ENCODE measurements at regions not wholly inside any gene's neighbourhood (a gene's known extent, or its start where the extent isn't known, plus 50 kb on each side); places are given as distances from the start of the nearest gene placed in this dataset.
"Not testable (repeated sequence)": the region's sequence is repeated elsewhere in the genome, so short reads cannot be mapped to it uniquely, and the experiment has no call there.

DNA sequence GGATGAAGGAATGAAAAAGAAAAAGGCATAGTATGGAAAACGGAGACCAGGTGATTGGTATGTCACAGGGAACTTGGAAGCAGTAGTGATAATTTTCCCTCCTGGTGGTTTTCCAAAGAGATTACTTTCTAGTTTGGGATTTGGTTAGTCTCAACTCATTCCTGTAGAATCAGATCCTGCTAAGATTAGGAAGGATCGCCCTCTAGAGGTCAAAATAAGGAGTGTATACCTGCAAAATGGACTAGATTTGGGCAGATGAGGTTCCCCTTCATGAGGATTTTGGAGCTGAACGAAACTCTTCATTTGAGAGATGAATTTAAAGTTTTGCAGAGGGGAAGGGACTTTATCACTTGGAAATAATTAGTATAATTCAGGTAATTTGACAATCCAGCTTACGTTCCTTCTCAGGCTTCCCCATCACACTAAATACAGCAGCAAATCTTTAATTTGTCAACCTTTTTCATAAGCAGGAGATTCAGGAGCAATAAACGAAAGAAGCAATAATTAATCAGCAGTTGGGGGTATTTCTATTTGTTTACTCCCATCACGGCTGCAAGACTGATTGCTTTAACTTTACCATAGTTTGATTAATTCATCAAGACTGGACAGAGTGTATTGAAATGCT lies 65.2 kb downstream of the CCDC195 start:
- H3K27ac ChIP-seq, result no peak overlapping the region
- H3K4me2 ChIP-seq, result no peak overlapping the region
- no peaks in the 10 kb centered on the region for H4K20me1 ChIP-seq (ENCODE audit: insufficient read depth)
- H3K27me3 ChIP-seq (ENCODE audit: insufficient read depth, low read depth), result no peaks in the 10 kb centered on the region
- no peak overlapping the region for H3K9ac ChIP-seq
- TF ChIP-seq, protein P1, sequence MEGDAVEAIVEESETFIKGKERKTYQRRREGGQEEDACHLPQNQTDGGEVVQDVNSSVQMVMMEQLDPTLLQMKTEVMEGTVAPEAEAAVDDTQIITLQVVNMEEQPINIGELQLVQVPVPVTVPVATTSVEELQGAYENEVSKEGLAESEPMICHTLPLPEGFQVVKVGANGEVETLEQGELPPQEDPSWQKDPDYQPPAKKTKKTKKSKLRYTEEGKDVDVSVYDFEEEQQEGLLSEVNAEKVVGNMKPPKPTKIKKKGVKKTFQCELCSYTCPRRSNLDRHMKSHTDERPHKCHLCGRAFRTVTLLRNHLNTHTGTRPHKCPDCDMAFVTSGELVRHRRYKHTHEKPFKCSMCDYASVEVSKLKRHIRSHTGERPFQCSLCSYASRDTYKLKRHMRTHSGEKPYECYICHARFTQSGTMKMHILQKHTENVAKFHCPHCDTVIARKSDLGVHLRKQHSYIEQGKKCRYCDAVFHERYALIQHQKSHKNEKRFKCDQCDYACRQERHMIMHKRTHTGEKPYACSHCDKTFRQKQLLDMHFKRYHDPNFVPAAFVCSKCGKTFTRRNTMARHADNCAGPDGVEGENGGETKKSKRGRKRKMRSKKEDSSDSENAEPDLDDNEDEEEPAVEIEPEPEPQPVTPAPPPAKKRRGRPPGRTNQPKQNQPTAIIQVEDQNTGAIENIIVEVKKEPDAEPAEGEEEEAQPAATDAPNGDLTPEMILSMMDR (conservative IDR thresholded peaks at IDR 0.05; ENCODE audit: low read depth, low read length), result peak; percentile 85
- H3K4me1 ChIP-seq (ENCODE audit: low read depth, poor library complexity, severe bottlenecking), result no peaks in the 10 kb centered on the region
- no peak overlapping the region for H2AFZ ChIP-seq (ENCODE audit: low read depth)
- no peaks in the 10 kb centered on the region for H3K36me3 ChIP-seq (ENCODE audit: insufficient read depth)
- H3K79me2 ChIP-seq (ENCODE audit: insufficient read depth, low read depth), result no peaks in the 10 kb centered on the region
- no peak overlapping the region for H3K4me3 ChIP-seq (IDR thresholded peaks at IDR 0.05; ENCODE audit: insufficient read depth, low read depth, low read length)

DNA sequence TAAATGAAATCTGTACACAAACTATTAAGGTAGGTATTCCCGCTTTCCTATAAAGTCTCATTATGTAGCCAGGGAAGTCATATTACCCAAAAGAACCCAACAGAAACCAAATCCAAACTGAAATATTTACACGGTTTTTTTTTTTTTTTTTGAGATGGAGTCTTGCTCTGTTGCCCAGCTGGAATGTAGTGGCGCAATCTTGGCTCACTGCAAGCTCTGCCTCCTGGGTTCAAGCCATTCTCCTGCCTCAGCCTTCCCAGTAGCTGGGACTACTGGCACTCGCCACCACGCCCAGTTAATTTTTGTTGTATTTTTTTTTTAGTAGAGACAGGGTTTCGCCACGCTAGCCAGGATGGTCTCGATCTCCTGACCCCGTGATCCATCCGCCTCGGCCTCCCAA lies 62.5 kb upstream of the CUL3 start:
- H3K36me3 ChIP-seq (ENCODE audit: insufficient read depth); H4K20me1 ChIP-seq (ENCODE audit: insufficient read depth); H3K4me3 ChIP-seq (IDR thresholded peaks at IDR 0.05; ENCODE audit: insufficient read depth, low read depth, low read length); H3K4me2 ChIP-seq; H3K9ac ChIP-seq; H2AFZ ChIP-seq (ENCODE audit: low read depth); H3K4me1 ChIP-seq (ENCODE audit: low read depth, poor library complexity, severe bottlenecking); H3K27ac ChIP-seq; H3K27me3 ChIP-seq (ENCODE audit: insufficient read depth, low read depth); H3K79me2 ChIP-seq (ENCODE audit: insufficient read depth, low read depth): not testable (repeated sequence)

DNA sequence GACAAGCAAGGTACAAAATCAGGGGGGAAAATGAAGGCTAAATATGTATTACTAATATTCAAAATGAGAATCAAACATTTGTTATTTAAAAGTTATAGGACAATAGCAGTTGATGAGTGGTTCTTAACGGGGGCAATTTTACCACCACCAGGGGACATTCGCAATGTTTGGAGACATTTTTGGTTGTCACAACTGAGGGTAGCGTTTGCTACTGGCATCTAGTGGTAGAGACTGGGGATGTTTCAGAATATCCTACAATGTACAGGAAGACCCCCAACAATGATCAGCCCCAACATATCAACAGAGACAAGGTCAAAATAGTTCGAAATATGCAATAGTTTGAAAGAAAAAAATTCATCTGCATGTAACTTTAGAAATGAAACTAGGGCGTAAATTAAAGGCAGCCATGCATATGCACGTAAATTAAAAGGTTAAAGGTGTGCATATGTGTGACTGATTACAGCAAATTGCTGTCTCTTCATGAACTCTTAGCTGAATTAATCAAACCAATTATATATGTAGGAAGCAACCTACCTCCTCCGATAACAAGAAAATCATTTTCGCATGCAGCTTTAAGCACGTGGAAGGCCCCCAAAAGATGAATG lies 61.2 kb upstream of the CUL3 start:
- Histone ChIP-seq H3K79me2 (ENCODE audit: insufficient read depth, low read depth) (no peaks in the 10 kb centered on the region), H3K4me1 (ENCODE audit: low read depth, poor library complexity, severe bottlenecking) (no peaks in the 10 kb centered on the region), H3K36me3 (ENCODE audit: insufficient read depth) (no peaks in the 10 kb centered on the region), H3K9ac (no peak overlapping the region), H4K20me1 (ENCODE audit: insufficient read depth) (no peaks in the 10 kb centered on the region), H3K4me2 (no peak overlapping the region), H2AFZ (ENCODE audit: low read depth) (no peak overlapping the region), H3K27ac (no peak overlapping the region), H3K4me3 (IDR thresholded peaks at IDR 0.05; ENCODE audit: insufficient read depth, low read depth, low read length) (no peak overlapping the region), H3K27me3 (ENCODE audit: insufficient read depth, low read depth) (no peaks in the 10 kb centered on the region)
- TF ChIP-seq, protein P1 (conservative IDR thresholded peaks at IDR 0.05; ENCODE audit: low read depth, low read length), result no peak; the same call in 1 of the 2 replicates

DNA sequence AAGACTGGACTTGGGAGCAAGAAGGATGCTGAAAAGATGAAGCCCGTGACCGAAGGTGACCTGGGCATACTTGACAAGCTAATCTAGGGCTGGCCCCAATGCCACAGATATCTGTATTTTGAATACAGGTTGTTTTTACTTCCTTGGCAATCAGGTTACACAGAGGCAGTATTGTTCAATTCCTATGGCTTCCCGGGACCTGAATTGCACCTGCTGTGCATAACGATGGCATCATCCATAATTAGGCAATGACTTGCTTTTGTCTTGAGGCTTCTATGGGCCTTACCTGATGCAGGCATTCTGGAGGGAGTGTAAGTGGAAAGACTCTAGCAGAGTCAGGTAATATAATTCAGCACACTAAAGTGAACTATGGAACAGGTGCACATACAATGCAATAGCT lies 60.6 kb upstream of the CUL3 start:
- no peaks in the 10 kb centered on the region for H3K4me1 ChIP-seq (ENCODE audit: low read depth, poor library complexity, severe bottlenecking)
- no peak overlapping the region for H3K9ac ChIP-seq
- no peak overlapping the region for H3K4me3 ChIP-seq (IDR thresholded peaks at IDR 0.05; ENCODE audit: insufficient read depth, low read depth, low read length)
- H3K4me2 ChIP-seq, result no peak overlapping the region
- H4K20me1 ChIP-seq (ENCODE audit: insufficient read depth), result no peaks in the 10 kb centered on the region
- H3K27ac ChIP-seq, result no peak overlapping the region
- no peaks in the 10 kb centered on the region for H3K79me2 ChIP-seq (ENCODE audit: insufficient read depth, low read depth)
- TF ChIP-seq, protein P1 (conservative IDR thresholded peaks at IDR 0.05; ENCODE audit: low read depth, low read length), result no peak
- H2AFZ ChIP-seq (ENCODE audit: low read depth), result no peak overlapping the region
- no peaks in the 10 kb centered on the region for H3K27me3 ChIP-seq (ENCODE audit: insufficient read depth, low read depth)
- no peaks in the 10 kb centered on the region for H3K36me3 ChIP-seq (ENCODE audit: insufficient read depth)

DNA sequence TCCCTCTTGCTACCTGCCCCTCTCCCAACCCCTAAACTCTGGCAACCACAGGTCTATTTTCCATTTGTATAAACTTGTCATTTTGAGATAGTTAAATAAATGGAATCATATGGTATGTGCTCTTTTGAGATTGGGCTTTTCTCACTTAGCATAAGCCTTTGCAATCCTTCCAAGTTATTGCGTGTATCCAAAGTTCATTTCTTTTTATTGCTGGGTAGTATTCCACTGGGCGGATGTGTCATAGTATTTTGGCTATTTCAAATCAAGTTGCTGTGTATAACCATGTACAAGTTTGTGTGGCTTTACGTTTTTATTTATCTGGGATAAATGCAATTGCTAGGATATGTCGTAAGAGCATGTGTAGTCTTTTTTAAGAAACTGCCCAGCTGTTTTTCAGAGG lies 55.5 kb upstream of the CUL3 start:
- no peak overlapping the region for H3K27ac ChIP-seq
- H3K4me2 ChIP-seq, result no peak overlapping the region
- H3K4me1 ChIP-seq (ENCODE audit: low read depth, poor library complexity, severe bottlenecking), result no peaks in the 10 kb centered on the region
- H3K4me3 ChIP-seq (IDR thresholded peaks at IDR 0.05; ENCODE audit: insufficient read depth, low read depth, low read length), result no peak overlapping the region
- H2AFZ ChIP-seq (ENCODE audit: low read depth), result no peak overlapping the region
- H3K36me3 ChIP-seq (ENCODE audit: insufficient read depth), result no peaks in the 10 kb centered on the region
- no peaks in the 10 kb centered on the region for H4K20me1 ChIP-seq (ENCODE audit: insufficient read depth)
- no peak overlapping the region for H3K9ac ChIP-seq
- H3K79me2 ChIP-seq (ENCODE audit: insufficient read depth, low read depth), result no peaks in the 10 kb centered on the region
- no peaks in the 10 kb centered on the region for H3K27me3 ChIP-seq (ENCODE audit: insufficient read depth, low read depth)
- TF ChIP-seq, protein P1 (conservative IDR thresholded peaks at IDR 0.05; ENCODE audit: low read depth, low read length), result no peak
